Peyer's patch (tissue), 4 donors: ENCODE measurements at regions not wholly inside any gene's neighbourhood (a gene's known extent, or its start where the extent isn't known, plus 50 kb on each side); places are given as distances from the start of the nearest gene placed in this dataset.

Experiments
- DNase-seq, 3 donors: peaks; one replicate each; pipeline ENCODE4 v3.0.0-alpha.2; 2017 to 2019
- H3K27ac ChIP-seq, 4 donors: fragments of 200-600 bp; sonication (generic); one replicate each; pipeline ENCODE4 v1.5.1; 2016 to 2019
- H3K27me3 ChIP-seq, 2 donors: fragments of 200-600 bp; sonication (generic); one replicate each; pipeline ENCODE4 v1.5.1; 2019
- H3K36me3 ChIP-seq, 3 donors: fragments of 200-600 bp; sonication (generic); one replicate each; pipeline ENCODE4 v1.5.1; 2016 to 2019
- H3K4me1 ChIP-seq, 4 donors: fragments of 200-600 bp; sonication (generic); one replicate each; pipeline ENCODE4 v1.5.1; 2016 to 2019
- H3K4me3 ChIP-seq, 4 donors: fragments of 200-600 bp; sonication (generic); 1 replicate in 3 of 4; 2 replicates in 1 of 4; pipeline ENCODE4 v1.5.1; 2016 to 2019; ENCODE audit warnings: mild to moderate bottlenecking in 1 of 4
- H3K9me3 ChIP-seq, 4 donors: fragments of 200-600 bp; sonication (generic); one replicate each; pipeline ENCODE4 v1.5.1; 2016 to 2019; ENCODE audit warnings: mild to moderate bottlenecking in 1 of 4
- POLR2A ChIP-seq, 2 donors: fragments of 450-650 bp; IDR thresholded peaks; one replicate each; pipeline ENCODE4 v1.5.1; 2017; ENCODE audit warnings: antibody characterized with exemption in 2 of 2, mild to moderate bottlenecking in 2 of 2, moderate library complexity in 2 of 2
- TF ChIP-seq, protein P1 (sequence below), 6 experiments: fragments of 450-650 bp in 4 of 6; fragments of 200-600 bp in 2 of 6; sonication (generic) in 1 of 6; IDR thresholded peaks; one replicate each; pipeline ENCODE4 v1.5.1; 2017 to 2019; ENCODE audit warnings: antibody characterized with exemption in 6 of 6, mild to moderate bottlenecking in 3 of 6, moderate library complexity in 1 of 6

DNA sequence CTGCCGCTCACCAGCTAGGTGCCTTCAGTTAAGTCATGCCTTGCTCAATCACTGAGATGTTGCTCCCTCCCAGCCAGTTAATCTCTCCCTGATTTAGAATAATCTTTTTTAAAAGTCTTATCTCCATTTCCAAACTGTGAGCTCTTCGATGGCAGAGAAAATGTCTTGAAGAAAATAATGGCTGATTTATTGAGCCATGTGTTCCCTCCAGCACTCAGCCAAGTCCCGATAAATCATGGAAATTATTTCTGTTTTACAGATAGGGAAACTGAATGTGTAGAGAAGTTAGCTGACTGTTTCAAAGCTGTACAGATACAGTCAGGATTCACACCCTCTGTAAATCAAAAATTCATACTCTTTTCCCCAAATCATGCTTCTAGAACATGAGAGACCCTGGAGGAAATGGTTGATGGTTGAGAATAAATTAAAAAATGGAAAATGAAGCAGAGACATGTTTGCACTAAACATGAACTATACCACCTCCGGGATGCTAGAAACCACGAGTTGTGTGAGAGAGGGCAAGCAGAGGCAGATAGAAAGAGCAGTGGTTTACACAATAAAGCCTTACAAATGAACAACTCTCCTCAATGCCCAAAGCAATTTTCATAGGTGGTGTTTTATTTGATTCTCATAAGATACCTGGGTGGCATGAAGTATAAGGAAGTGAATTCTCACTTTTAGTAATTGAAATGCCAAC is 376.4 kb downstream of the PLPP3 start:
- no peak overlapping the region for H3K4me3 ChIP-seq
- no peak overlapping the region for H3K27ac ChIP-seq
- H3K9me3 ChIP-seq = no peaks in the 10 kb centered on the region
- DNase-seq = no peak
- TF ChIP-seq, protein P1, sequence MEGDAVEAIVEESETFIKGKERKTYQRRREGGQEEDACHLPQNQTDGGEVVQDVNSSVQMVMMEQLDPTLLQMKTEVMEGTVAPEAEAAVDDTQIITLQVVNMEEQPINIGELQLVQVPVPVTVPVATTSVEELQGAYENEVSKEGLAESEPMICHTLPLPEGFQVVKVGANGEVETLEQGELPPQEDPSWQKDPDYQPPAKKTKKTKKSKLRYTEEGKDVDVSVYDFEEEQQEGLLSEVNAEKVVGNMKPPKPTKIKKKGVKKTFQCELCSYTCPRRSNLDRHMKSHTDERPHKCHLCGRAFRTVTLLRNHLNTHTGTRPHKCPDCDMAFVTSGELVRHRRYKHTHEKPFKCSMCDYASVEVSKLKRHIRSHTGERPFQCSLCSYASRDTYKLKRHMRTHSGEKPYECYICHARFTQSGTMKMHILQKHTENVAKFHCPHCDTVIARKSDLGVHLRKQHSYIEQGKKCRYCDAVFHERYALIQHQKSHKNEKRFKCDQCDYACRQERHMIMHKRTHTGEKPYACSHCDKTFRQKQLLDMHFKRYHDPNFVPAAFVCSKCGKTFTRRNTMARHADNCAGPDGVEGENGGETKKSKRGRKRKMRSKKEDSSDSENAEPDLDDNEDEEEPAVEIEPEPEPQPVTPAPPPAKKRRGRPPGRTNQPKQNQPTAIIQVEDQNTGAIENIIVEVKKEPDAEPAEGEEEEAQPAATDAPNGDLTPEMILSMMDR (IDR thresholded peaks at IDR 0.05) = no peak
- TF ChIP-seq POLR2A (IDR thresholded peaks at IDR 0.05) = no peak
- H3K27me3 ChIP-seq = no peaks in the 10 kb centered on the region
- H3K36me3 ChIP-seq = no peaks in the 10 kb centered on the region
- no peaks in the 10 kb centered on the region for H3K4me1 ChIP-seq

DNA sequence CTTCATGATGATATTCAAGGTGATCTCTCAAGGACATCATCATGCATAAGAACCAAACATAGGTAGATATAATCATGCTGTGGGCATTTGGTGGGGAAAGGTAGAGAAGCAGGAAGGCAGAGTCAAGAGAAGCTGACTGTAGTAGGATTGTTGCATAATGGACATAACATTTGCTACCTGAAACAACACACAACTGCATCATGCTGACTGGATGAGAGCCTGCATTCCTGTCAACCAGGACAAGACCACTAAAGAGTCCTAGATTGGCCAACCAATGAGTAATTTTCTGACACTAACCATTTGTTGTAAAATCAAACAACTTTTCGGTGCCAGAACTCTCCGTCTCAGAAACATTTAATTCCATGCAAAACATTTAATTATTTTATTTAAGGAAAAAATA is 377.2 kb downstream of the PLPP3 start:
- Histone ChIP-seq H3K27ac (no peak overlapping the region), H3K4me3 (no peak overlapping the region), H3K36me3 (no peaks in the 10 kb centered on the region), H3K27me3 (no peaks in the 10 kb centered on the region), H3K9me3 (no peaks in the 10 kb centered on the region), H3K4me1 (no peaks in the 10 kb centered on the region)
- no peak for DNase-seq
- TF ChIP-seq, protein P1 (IDR thresholded peaks at IDR 0.05) = no peak
- TF ChIP-seq POLR2A (IDR thresholded peaks at IDR 0.05) = no peak

DNA sequence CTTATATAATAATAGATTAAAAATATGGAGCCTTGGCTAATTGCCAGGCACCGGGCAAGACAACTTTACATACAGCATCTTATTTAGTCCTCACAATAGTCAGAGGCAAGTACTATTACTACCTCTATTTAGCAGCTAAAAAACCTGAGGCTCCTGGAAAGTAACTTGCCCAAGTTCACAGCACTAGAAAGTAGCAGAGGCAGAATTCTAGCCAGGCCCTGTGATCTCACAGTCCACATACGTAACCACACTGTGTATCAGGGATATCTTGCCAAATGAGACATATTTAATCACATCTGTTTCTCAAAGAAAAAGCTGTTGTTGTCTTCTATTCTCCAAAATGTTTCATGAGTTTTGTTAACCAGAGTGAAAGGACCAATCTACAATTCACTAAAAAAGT is 378.5 kb downstream of the PLPP3 start:
- no peaks in the 10 kb centered on the region for H3K36me3 ChIP-seq
- no peak for DNase-seq
- H3K4me1 ChIP-seq = no peaks in the 10 kb centered on the region
- TF ChIP-seq, protein P1 (IDR thresholded peaks at IDR 0.05) = no peak
- no peak for TF ChIP-seq POLR2A (IDR thresholded peaks at IDR 0.05)
- H3K9me3 ChIP-seq = no peaks in the 10 kb centered on the region
- H3K27ac ChIP-seq = no peak overlapping the region
- no peaks in the 10 kb centered on the region for H3K27me3 ChIP-seq
- no peak overlapping the region for H3K4me3 ChIP-seq

DNA sequence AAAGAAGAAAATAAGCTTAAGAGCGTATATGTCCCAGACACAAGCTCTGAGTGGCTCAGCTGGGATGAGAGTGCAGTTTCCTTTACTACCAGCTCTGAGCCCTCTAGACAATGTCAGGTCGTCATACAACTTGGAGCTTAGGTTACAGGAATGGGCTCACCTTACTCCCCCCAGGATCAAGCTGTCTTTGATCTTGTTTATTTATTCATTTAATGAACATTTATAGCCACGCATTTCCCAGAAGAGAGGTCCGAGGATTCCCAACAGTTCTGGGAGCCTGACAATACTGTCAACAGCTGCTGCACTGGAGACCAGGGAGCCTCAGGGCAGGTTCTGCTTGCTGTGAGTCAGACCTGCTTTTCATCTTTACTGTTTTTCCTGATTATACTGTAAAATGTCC is 378.9 kb downstream of the PLPP3 start:
- H3K4me3 ChIP-seq = no peak overlapping the region
- no peaks in the 10 kb centered on the region for H3K27me3 ChIP-seq
- no peaks in the 10 kb centered on the region for H3K9me3 ChIP-seq
- H3K4me1 ChIP-seq = no peaks in the 10 kb centered on the region
- TF ChIP-seq POLR2A (IDR thresholded peaks at IDR 0.05) = no peak
- TF ChIP-seq, protein P1 (IDR thresholded peaks at IDR 0.05) = no peak
- H3K36me3 ChIP-seq = no peaks in the 10 kb centered on the region
- no peak overlapping the region for H3K27ac ChIP-seq
- DNase-seq = no peak

DNA sequence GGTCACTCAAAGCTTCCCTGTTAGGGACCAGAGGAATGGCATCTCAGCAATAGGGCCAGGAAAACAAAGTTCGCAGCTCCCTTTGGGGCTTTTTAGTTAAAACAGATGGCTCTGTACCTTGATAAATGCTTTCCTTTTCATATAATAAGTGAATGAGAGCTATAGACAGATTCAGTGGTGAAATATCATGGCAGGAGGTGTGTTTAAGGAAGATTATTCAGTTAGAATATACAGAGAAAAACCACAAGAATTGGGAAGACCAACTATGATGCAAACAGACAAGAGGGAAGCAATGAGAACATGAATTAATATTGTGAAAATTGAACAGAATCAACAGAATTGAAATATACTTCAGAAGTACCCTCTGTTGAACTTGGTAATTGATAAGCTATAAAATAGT is 379.4 kb downstream of the PLPP3 start:
- Histone ChIP-seq H3K27me3 (no peaks in the 10 kb centered on the region), H3K4me1 (no peaks in the 10 kb centered on the region), H3K27ac (no peak overlapping the region), H3K4me3 (no peak overlapping the region), H3K36me3 (no peaks in the 10 kb centered on the region), H3K9me3 (no peaks in the 10 kb centered on the region)
- DNase-seq = no peak
- no peak for TF ChIP-seq POLR2A (IDR thresholded peaks at IDR 0.05)
- TF ChIP-seq, protein P1 (IDR thresholded peaks at IDR 0.05) = no peak

DNA sequence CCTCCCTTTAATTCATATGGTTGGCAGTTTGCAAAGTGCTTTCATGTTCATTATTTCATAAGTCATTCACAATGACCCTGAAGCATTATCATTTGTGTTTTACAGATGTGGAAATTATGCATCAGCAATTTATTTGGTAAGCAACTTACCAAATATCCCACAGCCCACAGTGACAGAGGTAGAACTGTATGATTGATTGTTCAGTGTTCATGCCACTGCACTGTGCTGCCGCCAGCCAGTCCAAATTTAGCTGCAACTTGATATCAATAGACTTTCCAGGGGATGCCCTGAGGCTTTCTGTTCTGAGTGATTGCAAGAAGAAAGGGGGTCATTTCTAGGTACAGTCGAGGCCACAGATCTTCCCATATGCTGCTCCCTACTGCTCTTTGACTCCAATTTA is 380.3 kb downstream of the PLPP3 start:
- H3K4me1 ChIP-seq = no peaks in the 10 kb centered on the region
- DNase-seq = no peak

More for the DNA sequence above, 380.3 kb downstream of the PLPP3 start:
- H3K4me3 ChIP-seq = no peak overlapping the region
- no peaks in the 10 kb centered on the region for H3K27me3 ChIP-seq
- no peak overlapping the region for H3K27ac ChIP-seq
- no peaks in the 10 kb centered on the region for H3K36me3 ChIP-seq
- TF ChIP-seq, protein P1 (IDR thresholded peaks at IDR 0.05) = no peak
- no peak for TF ChIP-seq POLR2A (IDR thresholded peaks at IDR 0.05)
- no peaks in the 10 kb centered on the region for H3K9me3 ChIP-seq
